Chondrocyte (in vitro differentiated cells): ENCODE measurements at regions not wholly inside any gene's neighbourhood (a gene's known extent, or its start where the extent isn't known, plus 50 kb on each side); places are given as distances from the start of the nearest gene placed in this dataset.

ENCODE experiments used
- DNase-seq: peaks from one replicate; pipeline ENCODE4 v3.0.0; 2021; ENCODE audit warnings: mixed read lengths, low spot score
- H3K27ac Mint-ChIP-seq: one replicate; pipeline ENCODE4 v1.8.0; 2021; ENCODE audit warnings: mild to moderate bottlenecking, moderate library complexity, mixed read lengths; ENCODE audit not compliant: unreplicated experiment
- H3K27me3 Mint-ChIP-seq: 2 replicates; pipeline ENCODE4 v1.8.0; 2021; ENCODE audit warnings: low read depth, mixed read lengths
- H3K36me3 Mint-ChIP-seq: 2 replicates; pipeline ENCODE4 v1.8.0; 2021; ENCODE audit warnings: low read depth, mixed read lengths
- H3K4me1 Mint-ChIP-seq: 2 replicates; pipeline ENCODE4 v1.8.0; 2021; ENCODE audit warnings: low read depth, mild to moderate bottlenecking, mixed read lengths
- H3K4me3 Mint-ChIP-seq: one replicate; pipeline ENCODE4 v1.8.0; 2021; ENCODE audit warnings: mild to moderate bottlenecking, moderate library complexity, mixed read lengths; ENCODE audit not compliant: unreplicated experiment
- H3K9me3 Mint-ChIP-seq: 2 replicates; pipeline ENCODE4 v1.8.0; 2021; ENCODE audit warnings: low read depth, mixed read lengths
- TF ChIP-seq, protein P1 (sequence below): fragments of 200-600 bp; sonication (generic); IDR thresholded peaks from 2 replicates; pipeline ENCODE4 v1.5.0; 2021; ENCODE audit warnings: antibody characterized with exemption, mild to moderate bottlenecking, moderate library complexity

DNA sequence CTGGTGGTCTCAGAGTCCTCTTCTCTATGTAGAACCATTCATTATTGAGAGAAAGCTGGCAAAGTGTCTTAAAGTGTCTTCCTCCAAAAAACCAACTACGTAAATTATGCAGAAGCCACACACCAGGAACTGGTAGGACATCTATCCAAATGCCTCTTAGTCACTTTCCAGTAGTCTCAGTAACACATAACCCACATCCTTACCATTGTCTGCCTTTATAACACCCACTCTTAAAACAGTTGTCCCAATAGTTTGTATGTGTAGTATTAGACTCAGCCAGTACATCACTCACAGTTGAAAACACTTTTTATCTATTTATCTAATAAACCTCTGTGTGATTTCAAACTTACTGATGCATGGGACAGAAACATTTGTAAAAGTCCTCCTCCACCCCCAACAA is 143.6 kb upstream of the HNRNPA3 start:
- TF ChIP-seq, protein P1, sequence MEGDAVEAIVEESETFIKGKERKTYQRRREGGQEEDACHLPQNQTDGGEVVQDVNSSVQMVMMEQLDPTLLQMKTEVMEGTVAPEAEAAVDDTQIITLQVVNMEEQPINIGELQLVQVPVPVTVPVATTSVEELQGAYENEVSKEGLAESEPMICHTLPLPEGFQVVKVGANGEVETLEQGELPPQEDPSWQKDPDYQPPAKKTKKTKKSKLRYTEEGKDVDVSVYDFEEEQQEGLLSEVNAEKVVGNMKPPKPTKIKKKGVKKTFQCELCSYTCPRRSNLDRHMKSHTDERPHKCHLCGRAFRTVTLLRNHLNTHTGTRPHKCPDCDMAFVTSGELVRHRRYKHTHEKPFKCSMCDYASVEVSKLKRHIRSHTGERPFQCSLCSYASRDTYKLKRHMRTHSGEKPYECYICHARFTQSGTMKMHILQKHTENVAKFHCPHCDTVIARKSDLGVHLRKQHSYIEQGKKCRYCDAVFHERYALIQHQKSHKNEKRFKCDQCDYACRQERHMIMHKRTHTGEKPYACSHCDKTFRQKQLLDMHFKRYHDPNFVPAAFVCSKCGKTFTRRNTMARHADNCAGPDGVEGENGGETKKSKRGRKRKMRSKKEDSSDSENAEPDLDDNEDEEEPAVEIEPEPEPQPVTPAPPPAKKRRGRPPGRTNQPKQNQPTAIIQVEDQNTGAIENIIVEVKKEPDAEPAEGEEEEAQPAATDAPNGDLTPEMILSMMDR, result no peak
- no peak for DNase-seq
- Mint-ChIP-seq H3K27me3 (peaks cover 17% of the 10 kb centered on the region), H3K27ac (no peak overlapping the region), H3K4me3 (no peak overlapping the region), H3K4me1 (no peaks in the 10 kb centered on the region), H3K9me3 (no peaks in the 10 kb centered on the region), H3K36me3 (no peaks in the 10 kb centered on the region)

DNA sequence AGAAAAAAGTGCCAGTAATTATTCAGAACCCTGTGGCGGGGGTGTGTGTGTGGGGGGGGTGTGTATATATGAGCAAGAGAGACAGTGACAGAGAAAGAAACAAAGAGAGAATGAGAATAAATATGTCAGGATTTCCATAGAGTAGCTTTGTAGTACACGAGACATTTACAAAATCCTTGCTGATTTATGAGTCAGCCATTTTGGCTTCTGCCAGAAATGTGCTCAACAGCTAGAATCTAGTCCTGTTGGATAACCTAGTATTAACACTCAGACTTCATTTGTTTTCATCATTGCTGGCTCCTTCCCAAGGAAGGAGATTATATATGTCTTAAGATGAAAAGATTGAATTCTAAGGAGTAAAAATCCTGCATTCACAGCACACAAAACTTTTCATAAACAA is 140.5 kb upstream of the HNRNPA3 start:
- Mint-ChIP-seq H3K9me3 (no peaks in the 10 kb centered on the region), H3K27ac (no peak overlapping the region), H3K27me3 (peaks cover 15% of the 10 kb centered on the region), H3K4me3 (no peak overlapping the region), H3K4me1 (no peaks in the 10 kb centered on the region), H3K36me3 (no peaks in the 10 kb centered on the region)
- TF ChIP-seq, protein P1, result no peak
- no peak for DNase-seq

DNA sequence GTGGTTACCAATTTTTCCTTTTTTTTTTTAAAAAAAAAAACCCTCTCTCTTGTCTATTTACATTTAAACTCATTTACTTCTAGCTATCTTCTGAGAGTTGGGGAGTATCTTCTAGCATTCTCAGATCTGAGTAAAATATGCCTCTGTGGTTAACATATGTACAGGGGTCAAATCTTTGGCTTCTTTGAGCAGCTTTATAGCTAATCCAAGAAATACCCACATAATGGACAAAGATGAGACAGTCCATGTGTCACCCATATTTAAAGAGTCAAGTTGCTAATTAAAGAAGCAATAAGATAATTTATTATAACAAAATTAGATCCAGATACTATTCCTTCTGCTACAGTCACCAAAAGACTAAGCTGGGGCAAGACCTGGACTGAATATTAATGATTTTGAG is 139.0 kb upstream of the HNRNPA3 start:
- H3K9me3 Mint-ChIP-seq, result no peaks in the 10 kb centered on the region

DNA sequence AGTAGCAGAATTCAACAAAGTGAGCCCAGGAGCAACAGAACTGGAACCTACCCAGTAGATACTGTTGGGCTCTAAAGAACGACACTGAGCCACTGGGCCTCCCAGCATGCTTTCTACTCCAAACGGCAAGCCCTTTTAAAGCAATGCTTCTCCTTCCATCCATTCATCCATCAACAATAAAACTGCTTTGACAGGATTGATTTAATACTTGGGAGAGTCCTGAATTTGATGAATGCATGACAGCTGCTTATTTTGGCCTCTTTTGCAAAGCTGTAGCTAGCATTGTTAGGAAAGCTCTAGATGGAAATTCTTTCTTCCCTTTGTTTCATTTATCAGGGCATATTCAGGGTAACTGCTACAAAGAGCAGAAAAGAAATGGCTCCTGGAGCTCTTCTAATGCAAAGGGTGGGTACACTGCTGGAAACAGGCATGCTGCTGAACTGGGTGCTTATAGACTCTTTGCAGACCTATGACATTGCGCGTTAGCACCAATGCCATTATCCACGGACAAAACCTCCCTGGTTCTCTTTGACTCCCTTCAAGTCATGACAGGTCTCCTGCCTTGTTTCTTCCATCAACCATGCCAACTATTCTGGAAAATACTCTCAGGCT is 138.4 kb upstream of the HNRNPA3 start:
- Mint-ChIP-seq H3K36me3 (no peaks in the 10 kb centered on the region), H3K27ac (no peak overlapping the region), H3K9me3 (no peaks in the 10 kb centered on the region), H3K27me3 (peaks cover 19% of the 10 kb centered on the region), H3K4me1 (no peaks in the 10 kb centered on the region), H3K4me3 (no peak overlapping the region)
- TF ChIP-seq, protein P1, result no peak
- DNase-seq, result no peak

More for the DNA sequence above, 139.0 kb upstream of the HNRNPA3 start:
- Mint-ChIP-seq H3K4me3 (no peak overlapping the region), H3K27ac (no peak overlapping the region), H3K4me1 (no peaks in the 10 kb centered on the region), H3K27me3 (peaks cover 16% of the 10 kb centered on the region), H3K36me3 (no peaks in the 10 kb centered on the region)
- DNase-seq, result no peak
- TF ChIP-seq, protein P1, result no peak

DNA sequence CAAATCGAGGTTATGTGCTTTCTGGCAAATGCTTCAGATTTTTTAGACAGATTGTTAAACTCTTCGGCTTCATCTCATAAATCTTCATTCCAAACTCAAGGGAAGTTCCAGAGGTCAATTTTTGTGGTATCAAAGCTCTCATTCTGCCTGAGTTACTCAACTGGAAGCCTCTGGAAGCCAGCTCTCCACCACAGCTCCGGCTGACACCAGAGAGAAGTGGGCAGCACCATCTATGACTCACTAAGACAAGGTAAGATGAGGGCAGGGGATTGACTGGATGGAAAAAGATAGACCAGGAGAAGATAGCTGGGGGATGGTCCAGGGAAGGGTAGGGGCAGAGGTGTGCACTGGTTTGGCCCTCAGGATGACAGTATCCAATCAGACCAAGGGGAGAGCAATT is 137.3 kb upstream of the HNRNPA3 start:
- H3K36me3 Mint-ChIP-seq, result no peaks in the 10 kb centered on the region
- no peak overlapping the region for H3K4me3 Mint-ChIP-seq
- H3K4me1 Mint-ChIP-seq, result no peaks in the 10 kb centered on the region
- DNase-seq, result no peak
- TF ChIP-seq, protein P1, result no peak
- no peaks in the 10 kb centered on the region for H3K9me3 Mint-ChIP-seq
- H3K27me3 Mint-ChIP-seq, result peaks cover 15% of the 10 kb centered on the region
- no peak overlapping the region for H3K27ac Mint-ChIP-seq
